ENCODE measurements at regions not wholly inside any gene's neighbourhood (a gene's known extent, or its start where the extent isn't known, plus 50 kb on each side); places are given as distances from the start of the nearest gene placed in this dataset.

DNA sequence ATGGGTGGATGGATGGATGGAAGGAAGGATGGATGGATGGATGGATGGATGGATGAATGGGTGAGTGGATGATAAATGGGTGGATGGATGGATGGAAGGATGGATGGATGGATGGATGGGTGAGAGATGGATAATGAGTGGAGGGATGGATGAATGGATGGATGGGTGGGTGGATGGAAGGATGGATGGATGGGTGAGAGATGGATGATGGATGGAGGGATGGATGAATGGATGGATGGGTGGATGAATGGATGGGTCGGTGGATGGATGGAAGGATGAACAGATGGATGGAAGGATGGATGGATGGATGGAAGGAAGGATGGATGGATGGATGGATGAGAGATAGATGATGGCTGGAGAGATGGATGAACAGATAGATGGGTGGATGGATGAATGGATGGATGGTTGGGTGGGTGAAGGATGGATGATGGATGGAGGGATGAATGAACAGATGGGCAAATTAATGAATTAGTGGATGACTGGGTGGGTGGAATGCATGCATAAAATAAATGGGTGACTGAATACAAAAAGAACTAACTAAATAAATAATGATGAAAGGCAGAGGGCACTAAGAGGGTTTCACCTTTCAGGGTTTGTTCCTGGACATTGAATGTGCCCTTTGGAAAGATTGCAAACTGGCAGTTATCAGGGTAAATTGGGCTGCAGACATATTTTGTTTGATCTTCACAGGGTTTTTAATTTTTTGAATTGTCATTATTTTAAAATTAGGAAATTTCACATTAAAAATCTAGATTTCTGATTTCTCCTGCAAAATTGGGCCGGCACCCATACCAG is 50.9 kb upstream of the PTPN1 start:
- TF ChIP-seq GATA2 (IDR thresholded peaks at IDR 0.05; ENCODE audit: low read depth, low read length) (no peak), GATA3 (IDR thresholded peaks at IDR 0.05; ENCODE audit: low read depth, low read length) (no peak)
